Neutrophil (primary cell): ENCODE measurements at regions not wholly inside any gene's neighbourhood (a gene's known extent, or its start where the extent isn't known, plus 50 kb on each side); places are given as distances from the start of the nearest gene placed in this dataset.

Source experiments
- H3K27ac ChIP-seq: fragments of 200-600 bp; sonication (generic); 2 replicates; pipeline ENCODE4 v1.5.1; 2016; ENCODE audit warnings: mild to moderate bottlenecking, moderate library complexity
- H3K27me3 ChIP-seq: fragments of 200-600 bp; sonication (generic); 2 replicates; pipeline ENCODE4 v1.6.0; 2016; ENCODE audit warnings: mild to moderate bottlenecking
- H3K36me3 ChIP-seq: fragments of 200-600 bp; sonication (generic); 2 replicates; pipeline ENCODE4 v1.5.1; 2017
- H3K4me1 ChIP-seq, 2 experiments: fragments of 200-600 bp in 1 of 2; sonication (generic) in 1 of 2; 1 replicate in 1 of 2; 2 replicates in 1 of 2; pipeline versions ENCODE4 v1.5.1 to v1.6.1; 2013 to 2016; ENCODE audit warnings: low read depth in 1 of 2, low read length in 1 of 2, mild to moderate bottlenecking in 1 of 2, moderate library complexity in 1 of 2; ENCODE audit not compliant: control insufficient read depth in 1 of 2, insufficient read depth in 1 of 2
- H3K4me3 ChIP-seq, 2 experiments: fragments of 200-600 bp in 1 of 2; sonication (generic) in 1 of 2; 1 replicate in 1 of 2; 2 replicates in 1 of 2; pipeline ENCODE4 v1.5.1; 2013 to 2016; ENCODE audit warnings: low read depth in 1 of 2, low read length in 1 of 2, mild to moderate bottlenecking in 1 of 2, moderate library complexity in 1 of 2
- H3K9me3 ChIP-seq: fragments of 200-600 bp; sonication (generic); 2 replicates; pipeline ENCODE4 v1.5.1; 2016
- CTCF ChIP-seq: fragments of 200-600 bp; sonication (generic); IDR thresholded peaks from 2 replicates; pipeline ENCODE4 v1.5.1; 2016; ENCODE audit warnings: antibody characterized with exemption

GRCh38 chr13:94956417-94957110 is 244.2 kb upstream of the SOX21 start:
- Histone ChIP-seq H3K36me3 (no peaks in the 10 kb centered on the region), H3K9me3 (no peaks in the 10 kb centered on the region), H3K27me3 (peaks cover under 1% of the 10 kb centered on the region), H3K4me3 (no peak overlapping the region), H3K4me1 (no peaks in the 10 kb centered on the region), H3K27ac (no peak overlapping the region)
- TF ChIP-seq CTCF: no peak

GRCh38 chr13:94952787-94953186 is 240.4 kb upstream of the SOX21 start:
- H3K27me3 ChIP-seq: no peaks in the 10 kb centered on the region
- no peaks in the 10 kb centered on the region for H3K36me3 ChIP-seq
- no peak overlapping the region for H3K4me3 ChIP-seq
- H3K9me3 ChIP-seq: no peaks in the 10 kb centered on the region
- TF ChIP-seq CTCF: no peak
- no peak overlapping the region for H3K27ac ChIP-seq
- no peaks in the 10 kb centered on the region for H3K4me1 ChIP-seq

- H3K9me3 ChIP-seq: no peaks in the 10 kb centered on the region
- H3K27me3 ChIP-seq: no peaks in the 10 kb centered on the region
- no peak overlapping the region for H3K27ac ChIP-seq
- TF ChIP-seq CTCF: no peak
- no peak overlapping the region for H3K4me3 ChIP-seq
- no peaks in the 10 kb centered on the region for H3K36me3 ChIP-seq
- no peaks in the 10 kb centered on the region for H3K4me1 ChIP-seq
Measured at GRCh38 chr13:94950303-94950702, 238.0 kb upstream of the SOX21 start.

- Histone ChIP-seq H3K27me3 (no peaks in the 10 kb centered on the region), H3K9me3 (no peaks in the 10 kb centered on the region), H3K4me3 (no peak overlapping the region), H3K36me3 (no peaks in the 10 kb centered on the region), H3K4me1 (no peaks in the 10 kb centered on the region), H3K27ac (no peak overlapping the region)
- TF ChIP-seq CTCF: no peak
Measured at GRCh38 chr13:94947965-94948371, 235.6 kb upstream of the SOX21 start.

- no peaks in the 10 kb centered on the region for H3K27me3 ChIP-seq
- no peaks in the 10 kb centered on the region for H3K36me3 ChIP-seq
- no peaks in the 10 kb centered on the region for H3K4me1 ChIP-seq
- no peak overlapping the region for H3K4me3 ChIP-seq
- no peaks in the 10 kb centered on the region for H3K9me3 ChIP-seq
- H3K27ac ChIP-seq: no peak overlapping the region
- TF ChIP-seq CTCF: no peak
Measured at GRCh38 chr13:94947392-94947791, 235.0 kb upstream of the SOX21 start.
